ENCODE measurements at regions not wholly inside any gene's neighbourhood (a gene's known extent, or its start where the extent isn't known, plus 50 kb on each side); places are given as distances from the start of the nearest gene placed in this dataset.
A peak's percentile ranks its signal among the peaks of the same experiment; 100 is the strongest.

GRCh38 chr14:101074196-101075024, 170.9 kb upstream of the RTL1 start:
- H3K36me3 Mint-ChIP-seq (ENCODE audit: low read depth, unreplicated experiment) = peaks cover 6% of the 10 kb centered on the region
- FAIRE-seq = no peak
- peak overlapping the region; percentile 23 for H3K4me3 Mint-ChIP-seq (ENCODE audit: unreplicated experiment)
- H3K27ac Mint-ChIP-seq (ENCODE audit: unreplicated experiment) = no peak overlapping the region
- no peaks in the 10 kb centered on the region for H3K9me3 Mint-ChIP-seq (ENCODE audit: unreplicated experiment)
- Histone ChIP-seq H4K20me1 (ENCODE audit: insufficient read depth, low read length) (peaks cover 21% of the 10 kb centered on the region), H2AFZ (ENCODE audit: low read depth, low read length) (no peak overlapping the region), H3K4me1 (ENCODE audit: insufficient read depth, low read length) (peaks cover 48% of the 10 kb centered on the region), H3K4me2 (ENCODE audit: low read length) (peak overlapping the region; percentile 0), H3K4me3 (ENCODE audit: insufficient read depth, low read depth, low read length) (no peak overlapping the region), H3K9me3 (ENCODE audit: insufficient read depth, low read depth, low read length) (no peaks in the 10 kb centered on the region), H3K27ac (ENCODE audit: low read depth, low read length) (peak overlapping the region; percentile 67), H3K36me3 (ENCODE audit: insufficient read depth, low read length) (no peaks in the 10 kb centered on the region), H3K27me3 (ENCODE audit: insufficient read depth, low read length) (no peaks in the 10 kb centered on the region), H3K79me2 (ENCODE audit: insufficient read depth, low read length) (no peaks in the 10 kb centered on the region), H3K9ac (ENCODE audit: low read length) (no peak overlapping the region)
- no peak for TF ChIP-seq CTCF (IDR thresholded peaks at IDR 0.05; ENCODE audit: insufficient read depth, low read depth, low read length)
- TF ChIP-seq EZH2 (IDR thresholded peaks at IDR 0.05; ENCODE audit: insufficient read depth, low read length) = no peak
- peaks cover 2% of the 10 kb centered on the region for H3K27me3 Mint-ChIP-seq (ENCODE audit: low read depth, unreplicated experiment)
- no peak for DNase-seq (ENCODE audit: low read depth)
- H3K4me1 Mint-ChIP-seq (ENCODE audit: low read depth, unreplicated experiment) = peaks cover 29% of the 10 kb centered on the region

- H3K9me3 Mint-ChIP-seq (ENCODE audit: unreplicated experiment) = no peaks in the 10 kb centered on the region
- Histone ChIP-seq H2AFZ (ENCODE audit: low read depth, low read length) (no peak overlapping the region), H3K4me1 (ENCODE audit: insufficient read depth, low read length) (peaks cover 48% of the 10 kb centered on the region), H3K4me2 (ENCODE audit: low read length) (no peak overlapping the region), H3K9ac (ENCODE audit: low read length) (no peak overlapping the region), H3K27ac (ENCODE audit: low read depth, low read length) (no peak overlapping the region), H3K27me3 (ENCODE audit: insufficient read depth, low read length) (no peaks in the 10 kb centered on the region), H3K4me3 (ENCODE audit: insufficient read depth, low read depth, low read length) (no peak overlapping the region), H4K20me1 (ENCODE audit: insufficient read depth, low read length) (peaks cover 13% of the 10 kb centered on the region), H3K9me3 (ENCODE audit: insufficient read depth, low read depth, low read length) (no peaks in the 10 kb centered on the region), H3K36me3 (ENCODE audit: insufficient read depth, low read length) (no peaks in the 10 kb centered on the region), H3K79me2 (ENCODE audit: insufficient read depth, low read length) (no peaks in the 10 kb centered on the region)
- H3K4me1 Mint-ChIP-seq (ENCODE audit: low read depth, unreplicated experiment) = peaks cover 29% of the 10 kb centered on the region
- H3K4me3 Mint-ChIP-seq (ENCODE audit: unreplicated experiment) = peak overlapping the region; percentile 23
- H3K27me3 Mint-ChIP-seq (ENCODE audit: low read depth, unreplicated experiment) = peaks cover 6% of the 10 kb centered on the region
- H3K36me3 Mint-ChIP-seq (ENCODE audit: low read depth, unreplicated experiment) = peaks cover 6% of the 10 kb centered on the region
- FAIRE-seq (no peak), DNase-seq (ENCODE audit: low read depth) (no peak)
- TF ChIP-seq CTCF (IDR thresholded peaks at IDR 0.05; ENCODE audit: insufficient read depth, low read depth, low read length) (no peak), EZH2 (IDR thresholded peaks at IDR 0.05; ENCODE audit: insufficient read depth, low read length) (no peak)
- peak overlapping the region; percentile 26 for H3K27ac Mint-ChIP-seq (ENCODE audit: unreplicated experiment)
These were observed 171.7 kb upstream of the RTL1 start for GRCh38 chr14:101075025-101075800.

Data from astrocyte (in vitro differentiated cells and primary cell).